ENCODE measurements at regions not wholly inside any gene's neighbourhood (a gene's known extent, or its start where the extent isn't known, plus 50 kb on each side); places are given as distances from the start of the nearest gene placed in this dataset.

- Histone ChIP-seq H2BK5ac (ENCODE audit: low read depth, low read length, poor library complexity, severe bottlenecking) (no peak overlapping the region), H3K18ac (ENCODE audit: low read depth, low read length) (no peak overlapping the region), H3K27ac (ENCODE audit: insufficient read depth, low read length) (no peak overlapping the region), H3K23ac (ENCODE audit: low read depth, low read length) (no peak overlapping the region), H3K9ac (ENCODE audit: low read depth, low read length) (no peak overlapping the region), H3K14ac (replicated peaks; ENCODE audit: low read depth, low read length) (no peak overlapping the region), H3K9me1 (ENCODE audit: insufficient read depth, low read length) (no peaks in the 10 kb centered on the region), H2BK20ac (ENCODE audit: low read depth, low read length) (no peak overlapping the region), H4K8ac (ENCODE audit: low read depth in 2 of 2, low read length in 2 of 2) (no peak overlapping the region), H3K9me3 (ENCODE audit: control insufficient read depth, insufficient read depth, low read length) (no peaks in the 10 kb centered on the region), H3K4me2 (ENCODE audit: low read depth, low read length) (no peak overlapping the region), H3K79me1 (ENCODE audit: low read depth in 1 of 2, low read length in 2 of 2) (no peaks in the 10 kb centered on the region), H3K36me3 (ENCODE audit: control insufficient read depth, insufficient read depth, low read length) (no peaks in the 10 kb centered on the region), H3K27me3 (ENCODE audit: control insufficient read depth, insufficient read depth, low read length) (peaks cover 29% of the 10 kb centered on the region), H3K4me1 (ENCODE audit: control insufficient read depth, insufficient read depth, low read length) (0 out of 2 replicates have a peak, but pooled peaks cover 2% of the 10 kb centered on the region), H2AK9ac (replicated peaks; ENCODE audit: low read depth, low read length, poor library complexity) (no peak overlapping the region), H2AK5ac (ENCODE audit: low read depth, low read length) (no peak overlapping the region), H2AFZ (replicated peaks; ENCODE audit: low read length, poor library complexity) (no peak overlapping the region), H4K20me1 (ENCODE audit: insufficient read depth, low read length) (no peaks in the 10 kb centered on the region), H3K4me3 (ENCODE audit: insufficient read depth, low read depth, low read length) (no peak overlapping the region), H2BK15ac (ENCODE audit: low read depth, low read length) (no peak overlapping the region), H4K5ac (ENCODE audit: low read depth, low read length) (no peak overlapping the region), H4K91ac (ENCODE audit: insufficient read depth, low read depth, low read length) (no peak overlapping the region), H3K4ac (ENCODE audit: low read depth, low read length) (no peak overlapping the region), H3K56ac (ENCODE audit: extremely low read depth, insufficient read depth, low read length) (no peak overlapping the region), H2BK120ac (ENCODE audit: low read depth, low read length) (no peak overlapping the region)
- in situ Hi-C loops (cut with MboI; ENCODE audit: low sequenced_read_pairs): no loop called here
- ATAC-seq (ENCODE audit: low read depth): no peak
- ChIA-PET CTCF (no interaction called here), POLR2A (ENCODE audit: unreplicated experiment) (no interaction called here)
- no CpG with 5 or more reads among the region's 2 CpGs for WGBS, 2 experiments (ENCODE audit: extremely low coverage in 2 of 2, insufficient read length in 1 of 2)
- no peak for DNase-seq
- intact Hi-C loops (cut with micrococcal nuclease): no loop called here
- dilution Hi-C loops (cut with HindIII; ENCODE audit: low sequenced_read_pairs, unreplicated experiment): no loop called here
- BruUV-seq (replicated peaks): no TSS peak
- no peak for TF ChIP-seq MXI1 (IDR thresholded peaks at IDR 0.05; ENCODE audit: borderline replicate concordance, low read depth, low read length)
- TF ChIP-seq ELK1 (IDR thresholded peaks at IDR 0.05; ENCODE audit: borderline replicate concordance, low read depth, low read length): no peak
- TF ChIP-seq MAZ (IDR thresholded peaks at IDR 0.05; ENCODE audit: borderline replicate concordance, low read depth, low read length): no peak
- no peak for TF ChIP-seq NFE2L2 (IDR thresholded peaks at IDR 0.05; ENCODE audit: low read depth, low read length)
- TF ChIP-seq CTCF (conservative IDR thresholded peaks at IDR 0.05; ENCODE audit: low read depth, low read length): no peak
- TF ChIP-seq FOS (IDR thresholded peaks at IDR 0.05; ENCODE audit: low read depth, low read length): no peak
- TF ChIP-seq MAFK (IDR thresholded peaks at IDR 0.05; ENCODE audit: low read depth, low read length): no peak
- no peak for TF ChIP-seq BHLHE40 (IDR thresholded peaks at IDR 0.05; ENCODE audit: low read depth, low read length)
- no peak for TF ChIP-seq CHD1 (IDR thresholded peaks at IDR 0.05; ENCODE audit: low read depth, low read length)
- no peak for TF ChIP-seq RCOR1 (IDR thresholded peaks at IDR 0.05; ENCODE audit: insufficient replicate concordance, low read length)
- TF ChIP-seq RFX5 (IDR thresholded peaks at IDR 0.05; ENCODE audit: low read depth, low read length): no peak
- TF ChIP-seq SMC3 (IDR thresholded peaks at IDR 0.05; ENCODE audit: low read depth, low read length): no peak
- TF ChIP-seq RAD21 (IDR thresholded peaks at IDR 0.05; ENCODE audit: low read length): no peak
These were observed 120.2 kb downstream of the DAD1 start for GRCh38 chr14:22468830-22469229.

Measured in IMR-90 (cell line).